A549 (cell line): ENCODE measurements at regions not wholly inside any gene's neighbourhood (a gene's known extent, or its start where the extent isn't known, plus 50 kb on each side); places are given as distances from the start of the nearest gene placed in this dataset.

Experiments
- ATAC-seq, 2 experiments: fragments of 200-7000 bp in 1 of 2; fragments of >200 bp in 1 of 2; cut with Nextera tagmentation in 1 of 2; cut with Tn5 transposase in 1 of 2; 3 replicates each; pipeline versions ENCODE4 v1.8.0 to v1.9.1; 2018 to 2020; ENCODE audit warnings: mild to moderate bottlenecking in 1 of 2, moderate library complexity in 1 of 2
- CTCF ChIA-PET: fragments of 300-600 bp; sonication (Branson Sonifier 250); formaldehyde crosslinking; extraction: SDS; loops from one replicate; lab custom pipeline; 2021; ENCODE audit warnings: antibody characterized with exemption, inconsistent platforms; lab: Yijun Ruan, JAX
- POLR2A ChIA-PET: fragments of 350-600 bp; formaldehyde crosslinking; extraction: SDS; loops from one replicate; lab custom pipeline; 2021; ENCODE audit warnings: antibody characterized with exemption, inconsistent platforms; lab: Yijun Ruan, JAX
- DNase-seq, 2 experiments: peaks; one replicate each; pipeline versions ENCODE4 v3.0.0 to v3.0.0-alpha.2; 2011 to 2016; ENCODE audit warnings: low read depth in 1 of 2, low spot score in 1 of 2
- FAIRE-seq: peaks from 2 replicates; lab custom pipeline; 2011; peaks lifted over from hg19 to GRCh38; lab: Jason Lieb, UNC
- H3K27ac ChIP-seq, 2 experiments: fragments of >200 bp; sonication (Bioruptor Twin); formaldehyde crosslinking; 3 replicates each; pipeline ENCODE4 v1.5.1; 2016 to 2017
- H3K4me1 ChIP-seq: fragments of >200 bp; sonication (Bioruptor Twin); formaldehyde crosslinking; 3 replicates; pipeline ENCODE4 v1.6.1; 2016
- H3K4me2 ChIP-seq: fragments of >200 bp; sonication (Bioruptor Twin); formaldehyde crosslinking; 3 replicates; pipeline ENCODE4 v1.6.1; 2016
- H3K4me3 ChIP-seq: fragments of >200 bp; sonication (Bioruptor Twin); formaldehyde crosslinking; 3 replicates; pipeline ENCODE4 v1.5.1; 2016
- H3K9me3 ChIP-seq: fragments of >200 bp; sonication (Bioruptor Twin); formaldehyde crosslinking; 3 replicates; pipeline ENCODE4 v1.6.1; 2016
- CBX2 ChIP-seq: fragments of 200-600 bp; sonication (generic); IDR thresholded peaks from 2 replicates; pipeline ENCODE4 v1.6.1; 2016; ENCODE audit warnings: low read depth, mild to moderate bottlenecking, borderline replicate concordance
- CEBPB ChIP-seq, 2 experiments: fragments of >200 bp in 1 of 2; sonication (Bioruptor Twin) in 1 of 2; formaldehyde crosslinking in 1 of 2; IDR thresholded peaks; 2 replicates each; pipeline ENCODE4 v1.6.1; 2012 to 2016
- CHD2 ChIP-seq: fragments of 150-350 bp; IDR thresholded peaks from 2 replicates; pipeline ENCODE4 v1.6.1; 2014; ENCODE audit warnings: low read length; ENCODE audit not compliant: partially characterized antibody
- CHD4 ChIP-seq: fragments of 200-600 bp; sonication (generic); IDR thresholded peaks from 2 replicates; pipeline ENCODE4 v1.6.1; 2016; ENCODE audit warnings: antibody characterized with exemption, mild to moderate bottlenecking, borderline replicate concordance
- CTCF ChIP-seq: fragments of >200 bp; sonication (Bioruptor Twin); formaldehyde crosslinking; IDR thresholded peaks from 3 replicates; pipeline ENCODE4 v1.5.1; 2016
- ELK1 ChIP-seq: fragments of 150-350 bp; IDR thresholded peaks from 2 replicates; pipeline ENCODE4 v1.6.1; 2014; ENCODE audit warnings: low read depth, mild to moderate bottlenecking, low read length
- FOSL2 ChIP-seq, 2 experiments: fragments of 450-650 bp in 1 of 2; fragments of >200 bp in 1 of 2; sonication (Bioruptor Twin) in 1 of 2; formaldehyde crosslinking; IDR thresholded peaks; 2 replicates each; pipeline versions ENCODE4 v1.5.0 to v1.6.1; 2016 to 2020; ENCODE audit warnings: mild to moderate bottlenecking in 1 of 2, moderate library complexity in 1 of 2
- HDAC2 ChIP-seq: fragments of 200-600 bp; sonication (generic); IDR thresholded peaks from 2 replicates; pipeline ENCODE4 v1.6.1; 2016
- KDM5A ChIP-seq: fragments of 200-600 bp; sonication (generic); IDR thresholded peaks from 2 replicates; pipeline ENCODE4 v1.6.1; 2016; ENCODE audit warnings: antibody characterized with exemption, mild to moderate bottlenecking
- MYC ChIP-seq: IDR thresholded peaks from 2 replicates; pipeline ENCODE4 v1.6.1; 2012; ENCODE audit warnings: mild to moderate bottlenecking, inconsistent platforms, low read length, improper control_type of control experiment, borderline replicate concordance
- NFE2L2 ChIP-seq: fragments of 150-350 bp; conservative IDR thresholded peaks from 2 replicates; pipeline ENCODE4 v1.6.1; 2014; ENCODE audit warnings: low read length
- NPAS2 ChIP-seq: fragments of 250-450 bp; sonication (Bioruptor Pico); IDR thresholded peaks from 2 replicates; pipeline ENCODE4 v1.8.0; 2022; ENCODE audit warnings: mild to moderate bottlenecking, moderate library complexity, borderline replicate concordance
- RFX5 ChIP-seq: fragments of 450-650 bp; IDR thresholded peaks from 2 replicates; pipeline ENCODE4 v1.7.1; 2014; ENCODE audit warnings: antibody characterized with exemption, mild to moderate bottlenecking, moderate library complexity
- RNF2 ChIP-seq: fragments of 200-600 bp; sonication (generic); IDR thresholded peaks from 2 replicates; pipeline ENCODE4 v1.6.1; 2016; ENCODE audit warnings: low read depth, mild to moderate bottlenecking, antibody characterized with exemption, moderate library complexity, borderline replicate concordance
- SMC3 ChIP-seq: fragments of >200 bp; sonication (Bioruptor Twin); formaldehyde crosslinking; IDR thresholded peaks from 3 replicates; pipeline ENCODE4 v1.6.1; 2018; ENCODE audit warnings: inconsistent platforms
- SREBF2 ChIP-seq: fragments of 450-650 bp; IDR thresholded peaks from 2 replicates; pipeline ENCODE4 v1.6.1; 2014; ENCODE audit warnings: mild to moderate bottlenecking, moderate library complexity
- WGBS: methylation state at CpG from one replicate; pipeline ENCODE4 v1.1.6; 2017; ENCODE audit errors: missing lambda C conversion rate; 5-methylcytosine and 5-hydroxymethylcytosine counted together
- TF ChIP-seq, protein P1 (sequence below): fragments of >200 bp; sonication (Bioruptor Twin); formaldehyde crosslinking; IDR thresholded peaks from 3 replicates; pipeline ENCODE4 v1.6.1; 2016

- ATAC-seq (no peak), DNase-seq (no peak), FAIRE-seq (no peak)
- no peak overlapping the region for H3K4me2 ChIP-seq
- TF ChIP-seq RNF2: no peak
- no peak for TF ChIP-seq NPAS2
- no peak for TF ChIP-seq SREBF2
- no peak for TF ChIP-seq NFE2L2
- no peak for TF ChIP-seq MYC
- TF ChIP-seq CHD4: no peak
- ChIA-PET CTCF (no interaction called here), POLR2A (no interaction called here)
- H3K27ac ChIP-seq: no peak overlapping the region
- 89% methylated on average over 2 of the region's 2 CpGs for WGBS
- no peaks in the 10 kb centered on the region for H3K4me1 ChIP-seq
- H3K9me3 ChIP-seq: no peaks in the 10 kb centered on the region
- H3K4me3 ChIP-seq: no peak overlapping the region
These were observed 233.2 kb upstream of the KLF3 start for GRCh38 chr4:38430841-38431240.

DNA sequence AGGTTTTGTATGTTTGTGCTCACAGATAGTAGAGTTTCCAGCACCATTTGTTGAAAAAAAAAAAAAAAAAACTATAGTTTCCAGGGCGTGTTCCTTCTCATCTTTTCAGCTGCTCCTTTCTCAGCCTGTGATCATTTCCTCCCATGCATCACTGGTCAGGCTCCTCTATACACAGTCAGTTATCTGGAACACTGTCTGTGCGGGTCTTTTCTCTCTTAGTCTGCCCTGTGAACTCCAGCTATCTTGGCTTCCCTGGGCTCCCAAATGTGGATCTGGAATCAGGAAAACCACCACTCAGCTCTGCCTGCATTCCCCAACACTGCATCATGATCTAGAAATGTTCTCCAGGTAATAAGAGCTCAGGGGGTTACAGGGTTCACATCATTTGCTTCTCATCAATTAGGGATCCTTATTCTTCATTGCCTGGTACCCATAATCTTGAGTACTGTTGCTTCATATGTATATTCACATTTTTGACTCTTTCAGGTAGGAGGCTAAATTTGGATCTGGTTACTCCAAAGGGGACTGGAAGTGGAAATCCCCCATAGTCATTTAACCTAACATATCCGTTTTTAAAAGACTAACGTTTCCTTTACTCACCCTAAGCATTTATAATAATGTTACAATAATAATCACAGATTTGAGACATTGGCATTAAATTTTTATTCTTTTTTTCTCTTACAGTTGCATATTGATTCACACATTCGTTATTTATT is 221.8 kb upstream of the KLF3 start:
- WGBS: 52% methylated on average over 5 of the region's 5 CpGs
- Histone ChIP-seq H3K4me2 (no peak overlapping the region), H3K9me3 (no peaks in the 10 kb centered on the region)
- ChIA-PET CTCF (no interaction called here), POLR2A (no interaction called here)
- TF ChIP-seq CTCF (no peak), NFE2L2 (no peak), RFX5 (no peak)
- TF ChIP-seq, all 56 proteins: peak for 0
- no peaks in the 10 kb centered on the region for H3K4me1 ChIP-seq
- H3K27ac ChIP-seq: no peak overlapping the region
- no peak for FAIRE-seq
- no peak for DNase-seq
- no peak overlapping the region for H3K4me3 ChIP-seq
- ATAC-seq: no peak

- ChIA-PET POLR2A (no interaction called here), CTCF (no interaction called here)
- no peak overlapping the region for H3K4me2 ChIP-seq
- no peak for DNase-seq
- TF ChIP-seq CEBPB (IDR thresholded peaks at IDR 0.05) (no peak), CBX2 (no peak), SMC3 (no peak), KDM5A (no peak)
- TF ChIP-seq, protein P1, sequence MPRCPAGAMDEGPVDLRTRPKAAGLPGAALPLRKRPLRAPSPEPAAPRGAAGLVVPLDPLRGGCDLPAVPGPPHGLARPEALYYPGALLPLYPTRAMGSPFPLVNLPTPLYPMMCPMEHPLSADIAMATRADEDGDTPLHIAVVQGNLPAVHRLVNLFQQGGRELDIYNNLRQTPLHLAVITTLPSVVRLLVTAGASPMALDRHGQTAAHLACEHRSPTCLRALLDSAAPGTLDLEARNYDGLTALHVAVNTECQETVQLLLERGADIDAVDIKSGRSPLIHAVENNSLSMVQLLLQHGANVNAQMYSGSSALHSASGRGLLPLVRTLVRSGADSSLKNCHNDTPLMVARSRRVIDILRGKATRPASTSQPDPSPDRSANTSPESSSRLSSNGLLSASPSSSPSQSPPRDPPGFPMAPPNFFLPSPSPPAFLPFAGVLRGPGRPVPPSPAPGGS: no peak
- no peak overlapping the region for H3K4me3 ChIP-seq
- no peak for FAIRE-seq
- H3K27ac ChIP-seq: no peak overlapping the region
- ATAC-seq: no peak
- 52% methylated on average over 6 of the region's 7 CpGs for WGBS
- no peaks in the 10 kb centered on the region for H3K4me1 ChIP-seq
- no peaks in the 10 kb centered on the region for H3K9me3 ChIP-seq
These were observed 214.4 kb upstream of the KLF3 start for GRCh38 chr4:38449506-38450174.

- ATAC-seq (no peak), DNase-seq (no peak), FAIRE-seq (no peak)
- no peak overlapping the region for H3K4me2 ChIP-seq
- H3K9me3 ChIP-seq: no peaks in the 10 kb centered on the region
- CTCF ChIA-PET: interaction anchor here (1.6 kb wide), 1 partner anchor 41 kb away, joined by 3 read pairs; no protein-coding TSS in a partner anchor
- no peaks in the 10 kb centered on the region for H3K4me1 ChIP-seq
- H3K27ac ChIP-seq: no peak overlapping the region
- POLR2A ChIA-PET: no interaction called here
- H3K4me3 ChIP-seq: no peak overlapping the region
- TF ChIP-seq FOSL2 (IDR thresholded peaks at IDR 0.05) (no peak), FOSL2 (CRISPR knock-in tag; IDR thresholded peaks at IDR 0.05) (no peak), HDAC2 (no peak), CHD2 (no peak), RNF2 (no peak), ELK1 (no peak), CTCF (no peak), KDM5A (no peak), CBX2 (no peak), CHD4 (no peak)
These were observed 212.0 kb upstream of the KLF3 start for GRCh38 chr4:38452009-38452408.
